ENCODE measurements at regions not wholly inside any gene's neighbourhood (a gene's known extent, or its start where the extent isn't known, plus 50 kb on each side); places are given as distances from the start of the nearest gene placed in this dataset.
"Not testable (repeated sequence)": the region's sequence is repeated elsewhere in the genome, so short reads cannot be mapped to it uniquely, and the experiment has no call there.

- no peak for DNase-seq (ENCODE audit: low spot score)
Observed at GRCh38 chrX:65331371-65331770, 203.2 kb downstream of the LAS1L start.

GRCh38 chrX:65300104-65300809 is 234.3 kb downstream of the LAS1L start:
- DNase-seq (ENCODE audit: low spot score): no peak

DNA sequence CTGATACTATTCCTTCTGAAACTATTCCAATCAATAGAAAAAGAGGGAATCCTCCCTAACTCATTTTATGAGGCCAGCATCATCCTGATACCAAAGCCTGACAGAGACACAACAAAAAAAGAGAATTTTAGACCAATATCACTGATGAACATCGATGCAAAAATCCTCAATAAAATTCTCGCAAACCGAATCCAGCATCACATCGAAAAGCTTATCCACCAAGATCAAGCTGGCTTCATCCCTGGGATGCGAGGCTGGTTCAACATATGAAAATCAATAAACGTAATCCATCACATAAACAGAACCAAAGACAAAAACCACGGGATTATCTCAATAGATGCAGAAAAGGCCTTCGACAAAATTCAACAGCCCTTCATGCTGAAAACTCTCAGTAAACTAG is 251.7 kb downstream of the LAS1L start:
- DNase-seq (ENCODE audit: low spot score): not testable (repeated sequence)

DNA sequence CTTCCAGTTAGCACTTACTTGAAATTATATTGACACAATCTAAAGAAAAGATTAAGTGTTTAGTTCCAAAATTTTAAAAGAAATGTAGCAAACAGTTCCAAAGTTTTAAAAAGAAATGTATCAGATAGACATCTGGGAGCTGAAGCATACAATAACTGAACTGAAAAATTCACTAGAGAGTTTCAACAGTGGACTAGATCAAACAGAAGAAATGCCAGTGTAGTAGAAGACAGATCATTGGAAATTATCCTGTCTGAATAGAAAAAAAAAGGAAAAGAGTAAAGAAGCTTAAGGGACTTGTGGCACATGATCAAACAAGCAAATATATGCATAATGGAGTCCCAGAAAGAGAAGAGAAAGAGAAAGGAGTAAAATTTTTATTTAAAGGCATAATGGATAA is 261.4 kb downstream of the LAS1L start:
- DNase-seq (ENCODE audit: low spot score): no peak

DNA sequence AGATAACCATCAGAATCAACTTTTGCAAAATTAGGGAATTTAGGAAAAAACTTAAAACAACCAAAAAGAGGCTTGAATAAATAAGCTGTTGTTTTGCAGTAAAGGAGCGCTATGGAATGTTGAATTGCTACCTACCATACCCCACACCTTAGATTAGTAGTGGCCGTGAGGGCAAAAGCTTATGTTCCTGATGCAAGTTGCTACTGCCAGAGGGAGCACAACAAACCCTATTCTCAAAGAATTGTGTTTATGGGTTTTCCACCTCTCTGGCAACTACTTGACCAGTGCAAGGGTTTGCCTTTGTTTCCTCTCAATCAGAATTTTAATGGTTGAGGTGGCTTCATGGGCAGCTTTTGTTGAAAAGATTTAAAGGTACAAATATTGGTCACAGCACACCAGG is 268.1 kb downstream of the LAS1L start:
- DNase-seq (ENCODE audit: low spot score): no peak

DNA sequence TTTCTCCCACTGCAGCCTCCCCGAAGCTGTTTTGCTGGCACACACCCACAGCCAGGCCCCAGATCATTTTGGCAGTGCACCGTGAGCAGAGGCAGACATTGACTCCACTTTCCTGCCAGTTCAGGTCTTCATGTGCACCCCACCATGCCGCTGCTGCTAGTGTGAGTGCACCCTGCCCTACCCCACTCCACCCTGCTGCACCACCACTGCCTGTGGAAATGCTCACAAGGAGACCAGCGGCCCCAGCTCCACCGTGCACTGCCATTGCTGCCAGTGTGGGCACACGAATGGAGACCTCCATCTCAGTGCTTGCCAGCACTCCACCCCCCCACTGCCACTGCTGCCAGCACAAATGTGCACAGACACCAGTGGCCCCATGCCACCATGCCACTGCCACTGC is 277.6 kb upstream of the ZC4H2 start:
- DNase-seq (ENCODE audit: low spot score): no peak

DNA sequence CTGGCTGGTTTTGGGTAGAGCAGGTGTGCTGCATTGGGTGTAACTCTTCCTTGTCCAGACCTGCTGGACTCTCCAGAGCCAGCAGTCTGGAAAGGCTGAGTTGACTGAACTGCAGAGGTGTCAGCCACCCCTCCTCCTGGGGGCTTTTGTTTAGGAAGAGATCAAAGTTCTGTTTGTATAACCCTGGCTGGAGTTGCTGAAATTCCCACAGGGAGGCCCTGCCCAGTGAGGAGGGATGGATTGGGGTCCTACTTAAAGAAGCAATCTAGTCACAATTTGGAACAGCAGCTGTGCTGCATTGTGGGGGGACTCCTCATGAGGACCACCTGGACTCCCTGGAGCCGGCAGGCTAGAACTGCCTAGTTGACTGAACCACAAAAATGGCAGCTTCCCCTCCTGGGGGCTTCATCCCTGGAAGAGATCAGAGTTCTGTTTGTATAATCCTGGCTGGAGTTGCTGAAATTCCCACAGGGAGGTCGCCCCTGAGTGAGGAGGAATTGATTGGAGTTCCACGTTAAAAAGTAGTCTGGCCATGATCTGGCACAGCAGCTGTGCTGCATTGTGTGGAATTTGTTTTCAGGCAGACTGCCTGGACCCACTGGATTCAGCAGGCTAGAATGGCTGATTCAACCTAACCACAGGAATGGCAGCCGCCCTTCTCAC is 264.9 kb upstream of the ZC4H2 start:
- no peak for DNase-seq (ENCODE audit: low spot score)

GRCh38 chrX:65203545-65203944 is 227.3 kb upstream of the ZC4H2 start:
- no peak for DNase-seq (ENCODE audit: low spot score)

GRCh38 chrX:65196758-65197360 is 220.6 kb upstream of the ZC4H2 start:
- DNase-seq (ENCODE audit: low spot score): no peak

GRCh38 chrX:65195621-65196020 is 219.4 kb upstream of the ZC4H2 start:
- DNase-seq (ENCODE audit: low spot score): no peak

DNA sequence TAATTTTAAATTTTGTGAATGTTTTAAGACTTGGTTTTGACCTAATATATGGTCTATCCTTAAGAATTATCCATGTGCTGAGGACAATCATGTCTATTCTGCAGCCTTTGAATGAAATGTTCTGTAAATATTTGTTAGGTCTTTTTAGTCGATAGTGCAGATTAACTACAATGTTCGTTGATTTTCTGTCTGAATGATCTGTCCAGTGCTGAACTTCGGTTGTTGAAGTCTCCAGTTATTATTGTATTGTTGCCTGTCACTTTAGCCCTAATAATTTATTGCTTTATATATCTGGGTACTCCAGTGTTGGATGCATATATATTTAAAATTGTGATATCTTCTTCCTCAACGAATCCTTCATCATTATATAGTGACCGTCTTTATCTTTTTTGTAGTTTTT is 218.3 kb upstream of the ZC4H2 start:
- no peak for DNase-seq (ENCODE audit: low spot score)

DNA sequence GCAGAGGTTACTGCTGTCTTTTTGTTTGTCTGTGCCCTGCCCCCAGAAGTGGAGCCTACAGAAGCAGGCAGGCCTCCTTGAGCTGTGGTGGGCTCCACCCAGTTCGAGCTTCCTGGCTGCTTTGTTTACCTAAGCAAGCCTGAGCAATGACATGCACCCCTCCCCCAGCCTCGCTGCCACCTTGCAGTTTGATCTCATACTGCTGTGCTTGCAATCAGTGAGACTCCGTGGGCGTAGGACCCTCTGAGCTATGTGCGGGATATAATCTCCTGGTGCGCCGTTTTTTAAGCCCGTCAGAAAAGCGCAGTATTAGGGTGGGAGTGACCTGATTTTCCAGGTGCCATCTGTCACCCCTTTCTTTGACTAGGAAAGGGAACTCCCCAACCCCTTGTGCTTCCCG is 187.1 kb upstream of the ZC4H2 start:
- not testable (repeated sequence) for DNase-seq (ENCODE audit: low spot score)

DNA sequence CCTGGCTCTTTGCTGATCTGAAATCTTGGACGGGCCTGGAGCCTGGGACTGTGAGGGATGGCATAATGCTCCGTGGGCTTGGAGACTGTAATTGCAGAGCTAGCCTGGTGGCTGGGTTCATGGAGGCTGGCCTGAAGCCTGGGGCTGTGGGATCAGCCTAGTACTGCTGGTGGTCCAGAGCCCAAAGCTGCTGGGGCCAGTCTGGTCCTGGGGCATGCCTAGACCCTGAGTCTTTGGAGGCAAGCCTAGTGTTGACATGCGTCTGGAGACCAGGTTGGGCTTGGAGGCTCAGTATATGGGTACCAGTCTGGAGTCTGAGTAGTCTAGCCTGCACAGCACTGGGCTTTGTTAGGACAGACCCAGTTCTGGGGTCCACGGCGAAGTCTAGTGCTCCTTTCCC is 172.0 kb upstream of the ZC4H2 start:
- no peak for DNase-seq (ENCODE audit: low spot score)

GRCh38 chrX:65136424-65136823 is 160.2 kb upstream of the ZC4H2 start:
- DNase-seq (ENCODE audit: low spot score): no peak

DNA sequence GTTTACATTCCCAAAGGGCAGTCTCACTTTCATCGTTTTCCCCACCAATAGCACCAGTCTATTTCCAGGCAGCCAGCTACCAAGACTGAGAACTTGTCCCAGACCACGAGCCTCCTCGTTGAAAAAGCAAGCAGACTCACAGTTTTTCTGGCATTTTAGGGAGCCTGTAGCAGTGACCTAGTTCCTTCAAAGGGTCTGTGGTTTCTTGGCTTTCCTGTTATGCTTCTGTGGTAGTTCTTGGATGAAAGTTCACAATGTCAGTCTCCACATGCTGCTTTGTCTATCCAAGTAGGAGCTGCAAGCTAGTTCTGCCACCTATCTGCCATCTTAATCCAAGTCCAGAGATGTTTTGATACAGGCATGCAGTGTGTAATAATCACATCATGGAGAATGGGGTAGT is 151.6 kb upstream of the ZC4H2 start:
- no peak for DNase-seq (ENCODE audit: low spot score)

DNA sequence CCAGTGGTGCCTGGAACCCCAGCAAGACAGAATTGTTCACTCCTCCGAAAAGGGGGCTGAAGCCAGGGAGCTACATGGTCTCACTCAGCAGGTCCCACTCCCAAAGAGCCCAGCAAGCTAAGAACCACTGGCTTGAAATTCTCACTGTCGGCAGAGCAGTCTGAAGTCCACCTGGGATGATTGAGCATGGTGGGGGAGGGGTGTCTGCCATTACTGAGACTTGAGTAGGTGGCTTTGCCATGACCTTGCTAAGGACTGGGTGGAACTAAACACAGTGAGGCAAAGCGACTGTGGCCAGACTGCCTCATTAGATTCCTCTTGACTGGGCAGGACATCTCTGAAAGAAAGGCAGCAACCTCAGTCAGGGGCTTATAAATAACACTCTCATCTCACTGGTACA is 122.6 kb upstream of the ZC4H2 start:
- DNase-seq (ENCODE audit: low spot score): no peak

GRCh38 chrX:65093658-65094057 is 117.4 kb upstream of the ZC4H2 start:
- no peak for DNase-seq (ENCODE audit: low spot score)

DNA sequence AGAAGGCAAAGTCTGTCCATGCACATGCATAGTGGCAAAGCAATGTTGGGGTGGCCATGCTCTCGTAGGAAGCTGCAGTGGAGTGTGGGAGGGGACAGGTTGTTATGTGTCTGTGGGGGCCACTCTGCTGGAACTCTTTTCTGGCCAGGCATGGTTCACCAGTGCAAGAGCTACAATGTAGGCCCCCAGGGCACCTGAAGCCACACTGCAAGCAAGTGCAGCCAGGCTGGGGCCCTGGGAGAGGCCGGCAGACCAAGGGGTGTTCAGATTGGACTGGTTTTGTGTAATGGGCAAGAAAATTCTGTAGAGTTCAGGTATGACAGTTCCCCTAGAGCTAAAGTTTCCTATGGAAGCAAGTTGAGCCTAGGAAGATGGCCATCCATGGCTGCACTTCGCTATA is 97.0 kb upstream of the ZC4H2 start:
- DNase-seq (ENCODE audit: low spot score): no peak

- no peak for DNase-seq (ENCODE audit: low spot score)
Observed at GRCh38 chrX:65072590-65072989, 96.3 kb upstream of the ZC4H2 start.

DNA sequence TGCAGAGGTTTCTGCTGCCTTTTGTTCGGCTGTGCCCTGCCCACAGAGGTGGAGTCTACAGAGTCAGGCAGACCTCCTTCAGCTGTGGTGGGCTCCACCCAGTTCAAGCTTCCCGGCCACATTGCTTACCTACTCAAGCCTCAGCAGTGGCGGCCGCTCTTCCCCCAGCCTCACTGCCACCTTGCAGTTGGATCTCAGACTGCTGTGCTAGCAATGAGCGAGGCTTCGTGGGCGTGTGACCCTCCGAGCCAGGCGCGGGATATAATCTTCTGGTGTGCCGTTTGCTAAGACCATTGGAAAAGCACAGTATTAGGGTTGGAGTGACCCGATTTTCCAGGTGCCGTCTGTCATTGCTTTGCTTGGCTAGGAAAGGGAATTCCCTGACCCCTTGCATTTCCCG is 82.4 kb upstream of the ZC4H2 start:
- DNase-seq (ENCODE audit: low spot score): not testable (repeated sequence)

- no peak for DNase-seq (ENCODE audit: low spot score)
Observed at GRCh38 chrX:65045001-65045400, 68.8 kb upstream of the ZC4H2 start.

- peak; percentile 52 for DNase-seq (ENCODE audit: low spot score)
Observed at GRCh38 chrX:65035446-65035770, 59.2 kb upstream of the ZC4H2 start.

DNA sequence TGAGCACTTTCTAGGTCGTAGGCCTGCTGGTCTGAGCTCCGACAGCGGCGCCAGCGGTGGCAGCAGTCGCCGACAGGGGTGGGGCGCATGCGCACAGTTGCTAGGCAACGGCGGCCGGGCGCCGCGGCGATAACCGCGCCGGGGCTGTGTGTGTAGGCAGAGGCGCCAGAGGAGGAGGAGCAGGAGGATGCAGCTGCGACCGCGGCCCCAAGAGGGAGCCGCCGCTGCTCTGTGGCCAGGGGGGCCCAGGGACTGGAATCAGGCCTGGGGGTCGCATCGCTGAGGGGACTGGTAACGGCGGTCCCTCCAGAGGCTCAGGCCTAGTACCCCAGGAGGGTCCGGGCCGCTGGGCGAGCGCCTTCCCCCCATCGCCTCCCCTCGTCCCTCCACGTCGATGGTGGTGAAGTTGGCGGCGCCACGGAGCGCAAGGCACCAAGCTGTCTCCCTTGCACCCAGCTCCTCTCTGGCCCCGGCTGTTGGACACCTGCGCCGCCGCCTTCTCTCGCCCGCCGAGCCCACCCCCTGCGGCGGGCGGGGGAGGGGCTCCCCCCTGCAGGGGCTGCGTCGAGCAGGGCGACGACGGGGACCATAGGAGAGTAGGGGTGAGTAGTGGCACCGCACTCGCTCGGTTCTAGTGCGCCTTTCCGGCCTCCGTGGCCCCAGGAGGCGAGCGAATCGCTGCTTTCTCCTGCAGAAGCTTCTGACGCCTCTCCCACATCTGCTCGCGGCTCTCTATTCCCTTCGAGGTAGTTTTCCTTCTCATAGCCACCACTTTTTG is 58.6 kb upstream of the ZC4H2 start, which contains the start of gene ZC3H12B:
Gene ZC3H12B (plus strand): TSS at position 159 of the 778 bp plus-strand sequence.
- peak; percentile 82 for DNase-seq (ENCODE audit: low spot score)
